PC-3 (cell line): ENCODE measurements at regions not wholly inside any gene's neighbourhood (a gene's known extent, or its start where the extent isn't known, plus 50 kb on each side); places are given as distances from the start of the nearest gene placed in this dataset.

Experiments used
- ATAC-seq: fragments of 200-7000 bp; cut with Tn5 transposase; 2 replicates; pipeline ENCODE4 v1.9.1; 2020; ENCODE audit warnings: mild to moderate bottlenecking, moderate library complexity
- BruUV-seq: library from RNA; stranded (reverse); fragments of 400-500 nt; replicated peaks from 2 replicates; lab custom pipeline; 2021; lab: Mats Ljungman, UMichigan
- CTCF ChIA-PET: fragments of 300-600 bp; sonication (Branson Sonifier 250); formaldehyde crosslinking; loops from one replicate; lab custom pipeline; 2022; ENCODE audit warnings: antibody characterized with exemption; lab: Charles Lee
- POLR2A ChIA-PET: fragments of 300-600 bp; sonication (Branson Sonifier 250); formaldehyde crosslinking; loops from one replicate; lab custom pipeline; 2022; ENCODE audit warnings: antibody characterized with exemption; ENCODE audit not compliant: unreplicated experiment; lab: Charles Lee
- DNase-seq: peaks from one replicate; pipeline ENCODE4 v3.0.0-alpha.2; 2015
- H2AFZ ChIP-seq: fragments of 300-600 bp; sonication (generic); 2 replicates; pipeline ENCODE4 v1.6.0; 2016; ENCODE audit warnings: antibody characterized with exemption, low read length
- H3F3A ChIP-seq: fragments of 300-600 bp; sonication (generic); one replicate; pipeline ENCODE4 v1.6.0; 2017; ENCODE audit warnings: antibody characterized with exemption, low read length, control low read depth, mild to moderate bottlenecking; ENCODE audit not compliant: unreplicated experiment
- H3K27ac ChIP-seq: fragments of 300-600 bp; sonication (generic); 2 replicates; pipeline ENCODE4 v1.5.1; 2016; ENCODE audit warnings: mild to moderate bottlenecking, low read length
- H3K27me3 ChIP-seq: fragments of 300-600 bp; sonication (generic); 2 replicates; pipeline ENCODE4 v1.6.1; 2016; ENCODE audit warnings: low read length, mixed read lengths
- H3K36me3 ChIP-seq: fragments of 300-600 bp; sonication (generic); 2 replicates; pipeline ENCODE4 v1.6.1; 2016; ENCODE audit warnings: low read depth, mixed run types, low read length, mixed read lengths
- H3K4me1 ChIP-seq: fragments of 300-600 bp; sonication (generic); 2 replicates; pipeline ENCODE4 v1.5.1; 2016; ENCODE audit warnings: low read length; ENCODE audit not compliant: insufficient read depth
- H3K4me2 ChIP-seq: fragments of 300-600 bp; sonication (generic); 2 replicates; pipeline ENCODE4 v1.6.0; 2016; ENCODE audit warnings: low read length
- H3K4me3 ChIP-seq: fragments of 300-600 bp; sonication (generic); 2 replicates; pipeline ENCODE4 v1.5.1; 2016; ENCODE audit warnings: mild to moderate bottlenecking, low read length, mixed read lengths
- H3K79me2 ChIP-seq: fragments of 300-600 bp; sonication (generic); 2 replicates; pipeline ENCODE4 v1.6.1; 2017; ENCODE audit warnings: low read length, mixed read lengths
- H3K9ac ChIP-seq: fragments of 300-600 bp; sonication (generic); 2 replicates; pipeline ENCODE4 v1.6.0; 2016; ENCODE audit warnings: mild to moderate bottlenecking, low read length
- H3K9me2 ChIP-seq: fragments of 300-600 bp; sonication (generic); replicated peaks from 2 replicates; pipeline ENCODE4 v1.6.1; 2016; ENCODE audit warnings: mixed run types, low read length, mixed read lengths
- H3K9me3 ChIP-seq: fragments of 300-600 bp; sonication (generic); 2 replicates; pipeline ENCODE4 v1.6.1; 2016; ENCODE audit warnings: low read length, mixed read lengths
- H4K20me1 ChIP-seq: fragments of 300-600 bp; sonication (generic); 2 replicates; pipeline ENCODE4 v1.6.1; 2016; ENCODE audit warnings: low read length, mixed read lengths
- CTCF ChIP-seq: fragments of 300-600 bp; sonication (generic); conservative IDR thresholded peaks from 2 replicates; pipeline ENCODE4 v1.5.1; 2017; ENCODE audit warnings: antibody characterized with exemption, low read depth, mild to moderate bottlenecking, low read length
- EZH2 ChIP-seq: fragments of 300-600 bp; sonication (generic); IDR thresholded peaks from one replicate; pipeline ENCODE4 v1.6.1; 2017; ENCODE audit warnings: antibody characterized with exemption, mild to moderate bottlenecking, low read length; ENCODE audit not compliant: unreplicated experiment
- EZH2phosphoT487 ChIP-seq: fragments of 300-600 bp; sonication (generic); IDR thresholded peaks from 2 replicates; pipeline ENCODE4 v1.6.1; 2018; ENCODE audit warnings: mild to moderate bottlenecking, antibody characterized with exemption, low read length, borderline replicate concordance
- intact Hi-C: fragments of 100-400 bp; cut with micrococcal nuclease; formaldehyde crosslinking; loops from 2 replicates; pipeline ENCODE4 v1.9.0; 2023

- no peaks in the 10 kb centered on the region for H3K27me3 ChIP-seq
- H4K20me1 ChIP-seq = no peaks in the 10 kb centered on the region
- no peak overlapping the region for H3K27ac ChIP-seq
- H3K4me3 ChIP-seq = no peak overlapping the region
- no TSS peak for BruUV-seq
- no peaks in the 10 kb centered on the region for H3K4me1 ChIP-seq
- H3K79me2 ChIP-seq = no peaks in the 10 kb centered on the region
- no peak overlapping the region for H2AFZ ChIP-seq
- ChIA-PET CTCF (interaction anchor here (0.6 kb wide), 1 partner anchor 9 kb away, joined by 10 read pairs; no protein-coding TSS in a partner anchor), POLR2A (no interaction called here)
- no peak for ATAC-seq
- H3K4me2 ChIP-seq = no peak overlapping the region
- no peaks in the 10 kb centered on the region for H3F3A ChIP-seq
- no peaks in the 10 kb centered on the region for H3K9me2 ChIP-seq
- TF ChIP-seq EZH2 (no peak), EZH2phosphoT487 (no peak), CTCF (no peak)
- H3K9ac ChIP-seq = no peak overlapping the region
- intact Hi-C loops = no loop called here
- no peaks in the 10 kb centered on the region for H3K9me3 ChIP-seq
- no peaks in the 10 kb centered on the region for H3K36me3 ChIP-seq
- DNase-seq = no peak
Measured at GRCh38 chr2:118290411-118291250, 202.4 kb downstream of the INSIG2 start.

GRCh38 chr2:118279005-118279404 lies 190.7 kb downstream of the INSIG2 start:
- BruUV-seq = no TSS peak
- CTCF ChIA-PET = no interaction called here

More at GRCh38 chr2:118279005-118279404, 190.7 kb downstream of the INSIG2 start:
- intact Hi-C loops = no loop called here
- ATAC-seq = no peak
- no peaks in the 10 kb centered on the region for H3K9me3 ChIP-seq
- H3K36me3 ChIP-seq = no peaks in the 10 kb centered on the region
- no peak overlapping the region for H3K4me3 ChIP-seq
- H2AFZ ChIP-seq = no peak overlapping the region
- no peaks in the 10 kb centered on the region for H4K20me1 ChIP-seq
- H3K27ac ChIP-seq = no peak overlapping the region
- no peak overlapping the region for H3K9ac ChIP-seq
- H3F3A ChIP-seq = no peaks in the 10 kb centered on the region
- H3K9me2 ChIP-seq = no peaks in the 10 kb centered on the region
- no peaks in the 10 kb centered on the region for H3K27me3 ChIP-seq
- no peaks in the 10 kb centered on the region for H3K4me1 ChIP-seq
- no peak overlapping the region for H3K4me2 ChIP-seq
- peak; percentile 26 for DNase-seq
- POLR2A ChIA-PET = no interaction called here
- TF ChIP-seq EZH2phosphoT487 (no peak), CTCF (no peak), EZH2 (no peak)
- H3K79me2 ChIP-seq = no peaks in the 10 kb centered on the region
